SU-DHL-6 (cell line): ENCODE measurements at regions not wholly inside any gene's neighbourhood (a gene's known extent, or its start where the extent isn't known, plus 50 kb on each side); places are given as distances from the start of the nearest gene placed in this dataset.

ENCODE experiments used
- H2AFZ ChIP-seq: fragments of 200-600 bp; sonication (generic); 2 replicates; pipeline ENCODE4 v1.6.1; 2014; ENCODE audit warnings: low read depth, mild to moderate bottlenecking, moderate library complexity, mixed read lengths, antibody characterized with exemption, low read length; ENCODE audit not compliant: severe bottlenecking
- H3F3A ChIP-seq: fragments of 200-600 bp; shearing (Covaris generic); 2 replicates; pipeline ENCODE4 v1.6.0; 2016; ENCODE audit warnings: antibody characterized with exemption, mild to moderate bottlenecking; ENCODE audit not compliant: insufficient read depth
- H3K27ac ChIP-seq: fragments of 200-600 bp; sonication (generic); 2 replicates; pipeline ENCODE4 v1.5.1; 2016; ENCODE audit warnings: low read depth, mild to moderate bottlenecking, low read length, moderate library complexity, mixed read lengths
- H3K27me3 ChIP-seq: fragments of 200-600 bp; sonication (generic), shearing (Covaris generic); 2 replicates; pipeline ENCODE4 v1.6.0; 2014; ENCODE audit warnings: mild to moderate bottlenecking, low read length
- H3K36me3 ChIP-seq: fragments of 200-600 bp; sonication (generic); 2 replicates; pipeline ENCODE4 v1.6.1; 2014; ENCODE audit warnings: mild to moderate bottlenecking, low read length, mixed read lengths
- H3K4me2 ChIP-seq: fragments of 300-600, 200-600 bp; shearing (Covaris generic), sonication (generic); 2 replicates; pipeline ENCODE4 v1.6.0; 2014; ENCODE audit warnings: low read length, low read depth, mild to moderate bottlenecking; ENCODE audit not compliant: poor library complexity, severe bottlenecking
- H3K4me3 ChIP-seq: fragments of 200-600 bp; sonication (generic); 2 replicates; pipeline ENCODE4 v1.5.1; 2014; ENCODE audit warnings: antibody characterized with exemption, low read length, mild to moderate bottlenecking, mixed read lengths; ENCODE audit not compliant: insufficient read depth, poor library complexity, severe bottlenecking
- H3K79me2 ChIP-seq: fragments of 200-600 bp; sonication (generic); 2 replicates; pipeline ENCODE4 v1.6.1; 2014; ENCODE audit warnings: mild to moderate bottlenecking, low read length, moderate library complexity; ENCODE audit not compliant: insufficient read depth
- H3K9ac ChIP-seq: fragments of 200-600 bp; sonication (generic); 2 replicates; pipeline ENCODE4 v1.7.0; 2014; ENCODE audit warnings: mild to moderate bottlenecking, low read length
- H3K9me2 ChIP-seq: fragments of 200-600 bp; sonication (generic); replicated peaks from 2 replicates; pipeline ENCODE4 v1.6.1; 2014; ENCODE audit warnings: low read length; ENCODE audit not compliant: insufficient read depth
- H3K9me3 ChIP-seq: fragments of 200-600 bp; sonication (generic); 2 replicates; pipeline ENCODE4 v1.6.1; 2014; ENCODE audit warnings: low read length, mixed read lengths; ENCODE audit not compliant: insufficient read depth
- H4K20me1 ChIP-seq: fragments of 200-600 bp; sonication (generic); 2 replicates; pipeline ENCODE4 v1.6.1; 2014; ENCODE audit warnings: low read depth, mild to moderate bottlenecking, antibody characterized with exemption, low read length, moderate library complexity, mixed read lengths
- CTCF ChIP-seq: fragments of 200-600 bp; sonication (generic); IDR thresholded peaks from one replicate; pipeline ENCODE4 v1.5.1; 2017; ENCODE audit warnings: antibody characterized with exemption, mild to moderate bottlenecking, low read length, moderate library complexity; ENCODE audit not compliant: insufficient read depth, poor library complexity, severe bottlenecking
- EZH2phosphoT487 ChIP-seq: fragments of 200-600 bp; sonication (generic), shearing (Covaris generic); conservative IDR thresholded peaks from 2 replicates; pipeline ENCODE4 v1.6.1; 2018; ENCODE audit warnings: mild to moderate bottlenecking, antibody characterized with exemption, low read length, moderate library complexity, mixed read lengths

- no peak for TF ChIP-seq CTCF
- TF ChIP-seq EZH2phosphoT487: no peak
- no peak overlapping the region for H3K27ac ChIP-seq
Measured at GRCh38 chr14:49310298-49310697, 275.9 kb downstream of the RPS29 start.

GRCh38 chr14:49306152-49306751 lies 279.9 kb downstream of the RPS29 start:
- H3K9me3 ChIP-seq: no peaks in the 10 kb centered on the region
- no peaks in the 10 kb centered on the region for H4K20me1 ChIP-seq
- no peaks in the 10 kb centered on the region for H3K79me2 ChIP-seq
- no peak overlapping the region for H2AFZ ChIP-seq
- H3K9ac ChIP-seq: no peak overlapping the region
- H3K4me3 ChIP-seq: no peak overlapping the region
- no peaks in the 10 kb centered on the region for H3K36me3 ChIP-seq
- no peaks in the 10 kb centered on the region for H3K9me2 ChIP-seq
- H3K4me2 ChIP-seq: no peak overlapping the region
- H3K27me3 ChIP-seq: no peaks in the 10 kb centered on the region
- H3F3A ChIP-seq: no peaks in the 10 kb centered on the region
- TF ChIP-seq CTCF (peak; percentile 42), EZH2phosphoT487 (no peak)
- H3K27ac ChIP-seq: no peak overlapping the region

More at GRCh38 chr14:49310298-49310697, 275.9 kb downstream of the RPS29 start:
- Histone ChIP-seq H3K4me2 (no peak overlapping the region), H3K4me3 (no peak overlapping the region), H4K20me1 (no peaks in the 10 kb centered on the region), H3K36me3 (no peaks in the 10 kb centered on the region), H3K9ac (no peak overlapping the region), H2AFZ (no peak overlapping the region), H3K9me2 (no peaks in the 10 kb centered on the region), H3F3A (no peaks in the 10 kb centered on the region), H3K79me2 (no peaks in the 10 kb centered on the region), H3K9me3 (no peaks in the 10 kb centered on the region), H3K27me3 (no peaks in the 10 kb centered on the region)

GRCh38 chr14:49303946-49304516 lies 282.1 kb downstream of the RPS29 start:
- no peak for TF ChIP-seq EZH2phosphoT487
- no peak for TF ChIP-seq CTCF
- no peaks in the 10 kb centered on the region for H3K36me3 ChIP-seq
- H4K20me1 ChIP-seq: no peaks in the 10 kb centered on the region
- no peaks in the 10 kb centered on the region for H3K9me2 ChIP-seq
- H3K4me2 ChIP-seq: no peak overlapping the region
- no peaks in the 10 kb centered on the region for H3K9me3 ChIP-seq
- H2AFZ ChIP-seq: no peak overlapping the region
- H3K79me2 ChIP-seq: no peaks in the 10 kb centered on the region
- H3K9ac ChIP-seq: no peak overlapping the region
- H3K4me3 ChIP-seq: no peak overlapping the region
- H3F3A ChIP-seq: no peaks in the 10 kb centered on the region
- H3K27ac ChIP-seq: no peak overlapping the region
- no peaks in the 10 kb centered on the region for H3K27me3 ChIP-seq
